Stimulated activated CD4-positive, alpha-beta T cell treated with anti-CD3 and anti-CD28 coated beads, Interleukin-1b, Interleukin-23, amount 100 ng/mL, for 24 hours (primary cell): ENCODE measurements at regions not wholly inside any gene's neighbourhood (a gene's known extent, or its start where the extent isn't known, plus 50 kb on each side); places are given as distances from the start of the nearest gene placed in this dataset.

ENCODE experiments used
- DNase-seq, 4 experiments: peaks; one replicate each; pipeline ENCODE4 v3.0.0-alpha.2; 2020; ENCODE audit warnings: low read depth in 4 of 4, low spot score in 1 of 4

DNA sequence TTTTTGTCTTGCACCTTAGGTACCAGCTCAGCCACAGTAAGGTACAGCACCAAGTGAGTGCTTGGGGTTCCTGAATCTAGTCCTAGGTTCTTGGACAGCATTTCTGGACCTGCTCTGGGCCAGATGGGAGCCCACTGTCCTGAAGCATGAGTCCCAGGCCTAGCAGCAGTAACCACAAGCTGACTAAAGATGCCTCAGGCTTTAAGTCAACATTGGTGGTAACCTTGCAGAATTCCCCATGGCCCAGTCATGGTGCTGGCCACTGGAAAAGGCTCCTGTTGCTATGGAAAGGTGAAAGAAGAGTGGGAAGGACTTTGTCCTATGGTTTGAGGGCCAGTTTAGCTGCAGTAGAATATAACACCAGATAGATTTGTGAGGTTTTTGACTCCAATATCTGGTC, 86.9 kb upstream of the CLEC14A start:
- no peak for DNase-seq

DNA sequence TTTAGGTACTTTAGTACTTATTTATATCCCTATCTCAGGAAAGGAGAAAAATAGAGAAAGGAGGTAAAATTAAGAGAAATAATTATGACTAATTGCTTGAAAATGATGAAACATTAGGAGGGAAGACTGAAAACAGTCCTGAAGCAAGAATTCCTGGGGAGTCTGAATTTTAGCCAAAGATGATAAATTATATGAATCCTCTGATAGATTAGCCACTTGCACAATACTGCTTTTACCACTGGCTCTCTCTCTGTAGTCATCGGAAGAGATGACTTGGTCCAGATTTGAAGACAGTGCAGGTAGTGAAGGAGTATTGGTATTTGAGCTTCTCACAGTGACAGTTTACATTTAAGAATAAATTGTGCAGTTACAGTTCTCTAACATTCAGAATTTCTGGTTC, 83.8 kb upstream of the CLEC14A start:
- no peak for DNase-seq

DNA sequence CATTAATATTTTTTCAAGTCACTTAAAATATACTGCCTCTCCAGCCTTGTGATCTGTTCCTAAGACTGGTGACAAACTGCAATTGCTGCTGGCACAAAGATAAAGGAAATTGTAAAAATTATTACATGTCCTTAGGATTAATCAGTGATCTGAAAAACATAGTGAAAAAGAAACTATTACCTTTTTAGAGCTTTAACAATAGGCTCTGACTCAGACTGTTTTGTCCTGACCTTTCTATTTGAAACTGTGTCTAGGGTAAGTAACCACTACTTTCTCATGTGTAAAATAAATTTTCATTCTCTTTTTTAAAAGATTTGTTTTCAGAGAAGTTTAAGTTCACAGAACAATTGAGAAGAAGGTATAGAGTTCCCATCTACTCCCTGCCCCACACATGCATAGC, 80.4 kb upstream of the CLEC14A start:
- no peak for DNase-seq

DNA sequence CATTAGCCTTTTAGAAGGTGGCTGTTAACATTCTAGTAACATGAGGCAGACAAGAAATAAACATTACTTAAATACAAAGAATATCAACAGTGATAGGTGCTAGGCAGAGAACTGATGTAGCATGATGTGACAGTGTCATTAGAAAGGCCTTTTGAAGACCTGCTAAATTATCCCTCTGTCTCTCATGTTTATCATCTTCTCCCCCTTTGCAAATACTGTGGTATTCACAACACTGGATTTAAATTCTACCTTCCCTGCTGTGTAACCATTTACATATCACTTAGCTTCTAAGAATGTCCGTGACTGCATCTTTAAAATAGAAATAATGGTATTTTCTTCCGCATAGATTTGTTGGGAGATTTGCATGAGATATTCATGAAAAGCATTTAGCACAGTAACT, 74.4 kb upstream of the CLEC14A start:
- DNase-seq, result no peak

DNA sequence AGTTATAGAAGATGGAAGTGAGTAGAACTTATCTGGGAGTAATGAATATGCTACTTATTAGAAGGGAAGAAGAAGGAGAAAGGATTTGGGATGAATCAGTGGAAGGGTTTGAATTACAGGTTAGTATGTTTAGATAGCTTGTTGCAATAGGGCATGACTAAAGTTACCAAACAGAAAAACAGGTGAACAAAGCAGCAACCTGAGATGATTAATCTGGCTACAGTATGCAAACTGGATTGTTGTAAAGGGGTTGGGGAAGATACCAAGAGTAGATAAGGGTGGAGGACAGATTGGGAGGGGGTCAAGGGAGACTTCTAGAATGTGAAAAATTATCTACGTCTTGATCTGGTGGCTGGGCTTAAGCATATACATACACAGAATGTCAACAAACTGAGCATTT, 73.4 kb upstream of the CLEC14A start:
- DNase-seq, result no peak

DNA sequence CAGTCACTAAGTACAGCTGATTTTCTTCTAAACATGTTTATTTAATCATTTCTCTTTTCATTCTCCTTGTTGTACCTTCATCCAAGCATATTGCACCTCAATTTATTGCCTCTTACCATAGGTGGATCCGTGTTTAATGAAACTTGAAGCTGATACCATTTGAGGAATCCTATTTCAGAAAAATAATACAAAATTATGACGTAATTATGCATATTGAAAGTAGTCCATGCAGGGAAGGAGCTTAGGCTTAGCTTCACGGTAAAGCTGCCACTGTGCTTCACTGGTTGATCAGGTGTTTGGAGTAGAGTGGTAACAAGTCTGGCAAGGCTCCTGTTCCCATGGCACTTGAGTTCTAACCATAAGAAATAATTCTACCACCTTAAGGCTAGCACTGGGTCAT, 61.0 kb upstream of the CLEC14A start:
- no peak for DNase-seq

DNA sequence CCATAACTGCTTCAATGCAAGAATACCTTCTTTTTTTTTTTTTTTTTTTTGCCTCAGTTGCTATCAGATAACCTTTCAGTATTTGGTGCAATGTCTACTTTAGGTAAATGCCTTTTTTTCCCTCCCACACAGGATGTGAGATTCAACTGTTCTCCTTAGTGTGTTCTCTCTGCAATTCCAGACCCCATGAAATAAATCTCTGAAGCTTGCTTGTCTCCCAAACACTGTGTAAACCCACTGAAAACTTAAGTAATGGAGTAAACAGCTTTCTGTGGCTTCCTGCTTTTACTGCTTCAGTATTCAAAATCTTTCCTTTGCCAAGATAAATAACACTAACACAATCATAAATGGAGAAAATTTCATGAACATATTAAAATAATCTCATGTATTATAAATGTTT, 55.8 kb upstream of the CLEC14A start:
- no peak for DNase-seq

DNA sequence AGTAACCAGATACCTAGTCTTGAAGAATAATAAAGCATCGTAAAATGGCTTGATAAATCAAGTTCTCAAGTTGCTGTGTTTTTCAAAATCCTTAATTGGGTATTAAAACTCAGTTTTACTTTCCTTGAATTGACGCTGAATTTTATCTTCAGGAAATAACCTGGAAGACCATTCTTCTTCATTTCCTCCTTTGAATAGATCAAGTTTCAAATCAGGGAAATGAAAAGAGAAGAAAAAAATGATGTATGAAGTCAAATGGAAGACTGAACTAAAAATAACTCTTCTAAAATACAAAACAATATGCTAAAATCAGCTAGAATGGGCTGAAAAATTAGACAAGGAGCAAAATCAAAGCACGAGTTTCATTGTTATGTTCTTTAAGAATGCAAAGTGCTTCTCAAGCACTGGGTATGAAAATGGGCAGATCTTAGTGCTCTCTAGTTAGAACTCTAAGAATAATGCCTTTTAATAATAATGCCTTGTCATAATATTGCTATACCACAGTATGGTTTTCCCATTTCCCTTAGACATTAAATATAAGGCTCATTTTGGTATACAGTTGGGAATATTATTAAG, 54.6 kb upstream of the CLEC14A start:
- no peak for DNase-seq

DNA sequence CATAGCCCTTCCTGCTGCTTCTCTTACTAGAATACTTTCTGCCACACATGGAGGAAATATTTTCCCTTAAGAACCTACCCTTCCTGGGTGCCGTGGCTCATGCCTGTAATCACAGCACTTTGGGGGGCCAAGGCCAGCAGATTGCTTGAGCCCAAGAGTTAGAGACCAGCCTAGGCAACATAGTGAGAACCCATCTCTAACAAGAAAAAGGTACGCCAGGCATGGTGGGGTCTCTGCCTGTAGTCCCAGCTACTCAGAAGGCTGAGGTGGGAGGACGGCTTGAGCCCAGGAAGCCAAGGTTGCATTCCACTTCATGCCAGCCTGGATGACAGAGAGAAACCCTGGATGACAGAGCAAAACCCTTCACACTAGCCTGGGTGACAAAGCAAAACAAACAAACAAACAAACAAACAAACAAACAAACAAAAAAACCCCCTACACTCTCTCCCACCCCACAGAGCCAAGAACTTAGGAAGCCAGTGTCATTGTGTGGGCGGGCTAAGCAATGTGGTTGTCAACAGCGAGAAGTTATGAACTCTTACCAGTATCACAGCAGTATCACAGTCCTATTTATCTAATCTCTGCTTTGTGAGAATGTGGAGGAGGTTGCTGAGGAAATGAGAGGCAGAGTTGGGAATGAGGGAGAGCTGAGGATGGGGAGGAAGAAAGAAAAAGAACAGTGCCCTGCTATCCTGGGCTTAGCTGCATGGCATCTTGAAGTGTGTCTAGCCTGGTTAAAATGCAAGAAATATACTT, 53.8 kb upstream of the CLEC14A start:
- DNase-seq, result no peak
